ENCODE measurements at regions not wholly inside any gene's neighbourhood (a gene's known extent, or its start where the extent isn't known, plus 50 kb on each side); places are given as distances from the start of the nearest gene placed in this dataset.
"Not testable (repeated sequence)": the region's sequence is repeated elsewhere in the genome, so short reads cannot be mapped to it uniquely, and the experiment has no call there.

- DNase-seq (ENCODE audit: insufficient read length, low spot score): no peak
- no peak for FAIRE-seq
Measured at GRCh38 chr5:103743421-103743820, 180.8 kb upstream of the NUDT12 start.

DNA sequence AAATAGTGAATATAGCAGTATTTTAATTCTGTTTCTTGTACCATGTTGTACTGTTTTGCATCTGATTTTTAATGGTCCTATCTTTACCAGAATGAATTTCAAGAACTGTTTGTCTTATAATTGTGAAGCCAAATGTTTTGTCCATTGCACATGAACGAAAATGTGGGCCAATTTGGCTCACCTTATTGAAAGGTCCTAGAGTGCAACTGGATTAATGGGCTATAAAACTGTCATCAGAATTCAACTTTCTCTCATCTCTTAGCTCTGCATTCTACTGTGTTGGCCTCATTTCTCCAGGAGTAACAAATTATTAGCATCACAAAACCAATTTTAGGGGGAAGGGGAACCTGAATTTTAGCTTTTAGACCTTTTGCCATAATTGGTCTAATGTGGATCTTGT lies 179.4 kb upstream of the NUDT12 start:
- DNase-seq (ENCODE audit: insufficient read length, low spot score) (no peak), FAIRE-seq (no peak)

GRCh38 chr5:103736343-103736742 lies 173.8 kb upstream of the NUDT12 start:
- FAIRE-seq; DNase-seq (ENCODE audit: insufficient read length, low spot score): not testable (repeated sequence)

DNA sequence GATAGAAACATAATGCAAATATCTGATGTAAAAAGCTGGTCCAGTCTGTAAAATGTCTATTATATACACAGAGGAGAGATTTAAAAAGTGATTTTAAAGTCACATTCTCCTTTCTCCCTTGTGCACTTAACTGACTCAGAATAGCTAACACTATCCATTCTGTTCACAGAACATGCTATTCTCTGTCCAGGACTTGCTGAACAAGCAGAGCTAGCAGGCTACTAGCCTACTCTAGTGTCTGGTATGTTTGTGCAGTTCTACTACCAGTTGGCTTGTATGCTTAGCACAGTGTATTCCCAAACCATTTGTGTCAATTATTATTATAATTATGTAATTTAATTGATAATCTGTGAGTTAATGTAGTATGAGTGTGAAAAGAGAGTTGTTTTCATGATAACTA lies 161.7 kb upstream of the NUDT12 start:
- no peak for FAIRE-seq
- DNase-seq (ENCODE audit: insufficient read length, low spot score): no peak

- DNase-seq (ENCODE audit: insufficient read length, low spot score) (no peak), FAIRE-seq (no peak)
Measured at GRCh38 chr5:103721183-103721582, 158.6 kb upstream of the NUDT12 start.

- FAIRE-seq: no peak
- DNase-seq (ENCODE audit: insufficient read length, low spot score): no peak
Measured at GRCh38 chr5:103718108-103718507, 155.5 kb upstream of the NUDT12 start.

- DNase-seq (ENCODE audit: insufficient read length, low spot score) (no peak), FAIRE-seq (no peak)
Measured at GRCh38 chr5:103708601-103709000, 146.0 kb upstream of the NUDT12 start.

DNA sequence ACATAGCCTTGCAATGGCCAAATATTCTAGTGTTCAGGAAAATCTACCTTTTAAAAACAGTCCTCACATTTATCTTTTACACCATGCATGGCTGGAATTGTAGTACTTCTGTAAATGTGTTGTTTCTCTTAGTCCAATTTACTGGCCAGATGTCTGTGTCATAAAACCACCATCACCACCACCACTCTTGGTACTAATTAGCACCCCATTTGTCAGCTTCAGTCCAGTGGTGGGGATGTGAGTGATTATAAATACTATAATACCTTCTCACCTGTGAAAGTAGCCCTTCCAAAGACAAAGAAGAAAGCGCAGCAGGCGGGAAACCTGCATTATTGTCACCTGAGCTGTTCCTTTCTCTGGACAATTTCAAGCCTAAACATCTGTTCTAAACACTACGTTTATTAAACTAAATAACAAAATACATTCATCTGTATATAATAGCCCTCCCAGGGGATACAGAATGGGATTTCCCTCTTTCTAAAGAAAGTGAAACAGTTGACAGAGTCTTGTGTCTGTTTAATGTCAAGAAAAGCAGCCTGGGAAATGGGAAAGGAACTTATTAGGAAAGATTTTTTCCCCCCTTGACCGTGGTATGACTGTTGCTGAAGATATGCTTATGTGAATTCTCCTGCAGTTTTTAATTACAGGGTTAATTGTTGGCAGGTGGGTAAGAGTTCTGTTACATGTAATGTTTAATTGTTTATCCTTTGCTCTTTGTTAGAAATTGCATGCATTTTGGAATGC lies 144.5 kb upstream of the NUDT12 start:
- FAIRE-seq: no peak

DNA sequence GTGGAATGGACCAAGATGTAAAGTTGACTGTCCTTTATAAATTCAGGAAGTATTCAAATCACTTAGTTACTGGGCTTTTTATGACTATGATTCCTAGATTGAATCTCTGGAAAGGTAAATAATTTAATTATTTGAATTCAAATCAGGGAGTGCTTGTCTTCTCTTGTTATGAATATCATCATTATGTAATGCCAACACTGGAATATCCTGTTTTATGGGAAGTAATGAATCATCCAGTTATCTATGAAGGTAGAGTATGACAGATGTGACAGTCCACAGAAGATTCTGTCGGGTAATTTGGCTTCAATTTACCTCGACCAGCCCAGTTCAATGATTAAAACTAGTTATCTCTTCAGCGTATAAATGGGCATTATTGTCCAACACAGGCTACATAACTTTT lies 141.0 kb upstream of the NUDT12 start:
- no peak for FAIRE-seq

More for the DNA sequence above, 144.5 kb upstream of the NUDT12 start:
- DNase-seq (ENCODE audit: insufficient read length, low spot score): no peak

GRCh38 chr5:103693517-103693916 lies 130.9 kb upstream of the NUDT12 start:
- FAIRE-seq (no peak), DNase-seq (ENCODE audit: insufficient read length, low spot score) (no peak)

More for the DNA sequence above, 141.0 kb upstream of the NUDT12 start:
- no peak for DNase-seq (ENCODE audit: insufficient read length, low spot score)

GRCh38 chr5:103690676-103691075 lies 128.1 kb upstream of the NUDT12 start:
- DNase-seq (ENCODE audit: insufficient read length, low spot score) (no peak), FAIRE-seq (no peak)

GRCh38 chr5:103679873-103680272 lies 117.3 kb upstream of the NUDT12 start:
- DNase-seq (ENCODE audit: insufficient read length, low spot score): no peak

DNA sequence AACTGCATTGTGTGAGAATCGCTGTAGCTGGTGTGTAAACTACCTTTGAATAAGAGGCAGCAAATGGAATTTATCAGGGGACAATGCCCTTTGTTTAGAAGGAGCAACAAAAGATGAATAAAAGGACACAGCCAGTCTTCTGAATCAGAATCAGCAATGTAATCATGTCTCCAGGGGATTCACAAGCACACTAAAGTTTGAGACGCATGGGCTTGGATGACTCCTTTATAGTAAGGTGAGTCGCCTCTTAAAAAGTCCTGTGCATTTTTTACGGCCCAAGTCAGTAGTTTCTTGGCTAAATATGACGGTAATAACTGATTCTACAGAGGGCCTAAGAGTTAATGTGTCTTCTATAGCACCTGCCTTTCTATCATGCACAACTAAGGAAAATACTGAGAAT lies 113.6 kb upstream of the NUDT12 start:
- DNase-seq (ENCODE audit: insufficient read length, low spot score); FAIRE-seq: not testable (repeated sequence)

More at GRCh38 chr5:103679873-103680272, 117.3 kb upstream of the NUDT12 start:
- FAIRE-seq: no peak

DNA sequence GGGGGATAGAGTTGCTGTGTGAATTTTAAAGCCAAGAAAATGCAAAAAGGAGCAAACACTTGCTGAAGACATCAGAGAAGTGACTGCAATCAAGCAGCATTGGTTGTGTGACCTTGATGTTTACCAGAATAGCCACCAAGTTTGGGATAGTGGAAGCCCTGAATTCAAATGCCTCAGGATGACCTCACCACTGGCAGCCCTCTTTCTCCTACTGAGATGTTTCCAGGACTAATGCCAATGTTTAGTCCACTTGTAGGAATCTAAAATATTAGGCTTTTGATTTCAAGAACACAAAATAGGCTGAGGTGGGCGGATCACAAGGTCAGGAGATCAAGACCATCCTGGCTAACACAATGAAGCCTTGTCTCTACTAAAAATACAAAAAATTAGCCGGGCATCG lies 112.2 kb upstream of the NUDT12 start:
- DNase-seq (ENCODE audit: insufficient read length, low spot score): no peak
- no peak for FAIRE-seq

DNA sequence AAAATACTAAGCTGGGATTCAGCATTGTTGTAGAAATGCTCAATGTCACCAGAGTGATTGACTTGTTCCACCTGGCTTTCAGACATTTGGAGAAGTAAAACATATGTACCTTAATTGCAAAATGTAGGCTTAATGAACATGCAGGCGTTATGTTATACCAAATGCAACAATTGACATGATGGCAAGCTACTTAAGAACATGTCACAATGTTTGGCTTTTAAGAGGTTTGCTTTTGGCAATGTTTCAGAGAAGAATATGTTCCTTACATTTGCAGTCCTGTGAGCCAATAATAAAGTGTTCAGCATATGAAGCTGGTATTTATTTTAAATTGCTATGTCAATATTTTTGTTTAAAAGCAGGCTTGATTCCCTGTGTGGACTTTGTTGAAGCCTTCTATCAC lies 111.7 kb upstream of the NUDT12 start:
- no peak for DNase-seq (ENCODE audit: insufficient read length, low spot score)
- FAIRE-seq: no peak

GRCh38 chr5:103669615-103670014 lies 107.0 kb upstream of the NUDT12 start:
- no peak for FAIRE-seq
- no peak for DNase-seq (ENCODE audit: insufficient read length, low spot score)

DNA sequence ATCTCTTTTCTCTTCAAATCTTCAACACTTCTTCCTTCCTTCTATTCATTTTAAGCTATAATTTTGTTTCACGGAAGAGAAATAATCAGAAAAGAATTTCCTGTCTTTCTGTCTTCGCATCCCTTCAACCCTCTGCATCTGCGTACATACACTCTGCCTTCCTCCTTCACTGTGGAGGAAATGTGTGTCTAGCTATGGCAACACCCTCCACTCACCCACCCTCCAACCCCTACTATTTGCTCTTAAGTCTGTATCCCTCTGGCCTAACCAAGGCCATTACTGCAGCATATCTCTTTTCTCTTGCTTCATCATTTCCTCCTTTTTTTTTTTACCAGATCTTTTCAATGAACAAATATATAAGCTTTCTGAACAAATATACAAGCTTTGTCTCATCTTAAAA lies 105.7 kb upstream of the NUDT12 start:
- FAIRE-seq (no peak), DNase-seq (ENCODE audit: insufficient read length, low spot score) (no peak)

- DNase-seq (ENCODE audit: insufficient read length, low spot score) (peak; percentile 14), FAIRE-seq (no peak)
Measured at GRCh38 chr5:103667068-103667467, 104.5 kb upstream of the NUDT12 start.

- FAIRE-seq (no peak), DNase-seq (ENCODE audit: insufficient read length, low spot score) (no peak)
Measured at GRCh38 chr5:103657301-103657700, 94.7 kb upstream of the NUDT12 start.

DNA sequence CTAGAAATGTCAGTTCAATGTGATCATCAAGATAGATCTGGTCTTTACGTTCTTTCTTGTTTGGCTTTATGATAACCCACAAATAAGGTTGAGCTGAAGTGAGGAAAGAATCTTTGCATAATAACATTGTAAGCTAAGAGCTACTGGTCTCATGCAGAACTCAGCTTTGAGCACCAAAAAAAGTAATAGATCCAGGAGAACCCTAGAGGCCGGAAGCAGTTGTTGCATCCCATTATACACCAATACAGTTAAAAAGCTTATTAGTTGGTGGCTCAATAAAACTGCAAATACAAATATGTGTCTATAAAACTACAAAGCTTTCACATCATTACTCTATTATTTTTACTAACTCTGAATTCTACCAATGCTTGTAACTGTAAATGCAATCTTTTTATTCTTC lies 85.5 kb upstream of the NUDT12 start:
- DNase-seq (ENCODE audit: insufficient read length, low spot score) (no peak), FAIRE-seq (no peak)

- FAIRE-seq (no peak), DNase-seq (ENCODE audit: insufficient read length, low spot score) (no peak)
Measured at GRCh38 chr5:103646698-103647614, 84.4 kb upstream of the NUDT12 start.

- no peak for FAIRE-seq
- no peak for DNase-seq (ENCODE audit: insufficient read length, low spot score)
Measured at GRCh38 chr5:103645816-103646215, 83.2 kb upstream of the NUDT12 start.
